ENCODE measurements at regions not wholly inside any gene's neighbourhood (a gene's known extent, or its start where the extent isn't known, plus 50 kb on each side); places are given as distances from the start of the nearest gene placed in this dataset.
"Not testable (repeated sequence)": the region's sequence is repeated elsewhere in the genome, so short reads cannot be mapped to it uniquely, and the experiment has no call there.

GRCh38 chr13:65719831-65720230, 1510.3 kb downstream of the PCDH9 start:
- no peaks in the 10 kb centered on the region for H3K9me3 ChIP-seq
- H3K27me3 ChIP-seq = no peaks in the 10 kb centered on the region
- H3K4me1 ChIP-seq = no peaks in the 10 kb centered on the region
- no peak for DNase-seq (ENCODE audit: low spot score)
- H3K36me3 ChIP-seq = no peaks in the 10 kb centered on the region
- H3K27ac ChIP-seq = no peak overlapping the region
- TF ChIP-seq, protein P1, sequence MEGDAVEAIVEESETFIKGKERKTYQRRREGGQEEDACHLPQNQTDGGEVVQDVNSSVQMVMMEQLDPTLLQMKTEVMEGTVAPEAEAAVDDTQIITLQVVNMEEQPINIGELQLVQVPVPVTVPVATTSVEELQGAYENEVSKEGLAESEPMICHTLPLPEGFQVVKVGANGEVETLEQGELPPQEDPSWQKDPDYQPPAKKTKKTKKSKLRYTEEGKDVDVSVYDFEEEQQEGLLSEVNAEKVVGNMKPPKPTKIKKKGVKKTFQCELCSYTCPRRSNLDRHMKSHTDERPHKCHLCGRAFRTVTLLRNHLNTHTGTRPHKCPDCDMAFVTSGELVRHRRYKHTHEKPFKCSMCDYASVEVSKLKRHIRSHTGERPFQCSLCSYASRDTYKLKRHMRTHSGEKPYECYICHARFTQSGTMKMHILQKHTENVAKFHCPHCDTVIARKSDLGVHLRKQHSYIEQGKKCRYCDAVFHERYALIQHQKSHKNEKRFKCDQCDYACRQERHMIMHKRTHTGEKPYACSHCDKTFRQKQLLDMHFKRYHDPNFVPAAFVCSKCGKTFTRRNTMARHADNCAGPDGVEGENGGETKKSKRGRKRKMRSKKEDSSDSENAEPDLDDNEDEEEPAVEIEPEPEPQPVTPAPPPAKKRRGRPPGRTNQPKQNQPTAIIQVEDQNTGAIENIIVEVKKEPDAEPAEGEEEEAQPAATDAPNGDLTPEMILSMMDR (IDR thresholded peaks at IDR 0.05) = no peak
- H3K4me3 ChIP-seq = no peak overlapping the region

DNA sequence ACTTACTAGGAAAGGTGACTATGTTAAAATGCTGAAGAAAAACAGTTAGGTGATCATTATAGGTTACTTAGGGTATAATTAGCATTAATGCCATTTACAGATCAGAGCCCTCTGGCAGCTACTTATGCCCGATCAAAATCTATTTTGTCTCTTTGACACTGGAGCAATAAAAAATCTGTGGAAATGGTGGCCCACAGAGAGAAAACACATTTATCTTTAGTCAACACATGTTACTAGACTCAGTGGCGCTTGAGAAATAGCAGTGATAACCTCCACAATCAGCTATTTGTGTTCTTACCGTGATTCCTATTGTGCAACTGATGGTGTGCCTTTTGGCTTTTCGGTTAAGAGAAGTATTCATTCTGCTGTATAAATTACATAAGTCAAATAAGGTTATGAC, 1519.6 kb downstream of the PCDH9 start:
- Histone ChIP-seq H3K27me3 (no peaks in the 10 kb centered on the region), H3K4me1 (no peaks in the 10 kb centered on the region), H3K36me3 (no peaks in the 10 kb centered on the region), H3K27ac (no peak overlapping the region), H3K9me3 (no peaks in the 10 kb centered on the region), H3K4me3 (no peak overlapping the region)
- no peak for DNase-seq (ENCODE audit: low spot score)
- TF ChIP-seq, protein P1 (IDR thresholded peaks at IDR 0.05) = no peak

DNA sequence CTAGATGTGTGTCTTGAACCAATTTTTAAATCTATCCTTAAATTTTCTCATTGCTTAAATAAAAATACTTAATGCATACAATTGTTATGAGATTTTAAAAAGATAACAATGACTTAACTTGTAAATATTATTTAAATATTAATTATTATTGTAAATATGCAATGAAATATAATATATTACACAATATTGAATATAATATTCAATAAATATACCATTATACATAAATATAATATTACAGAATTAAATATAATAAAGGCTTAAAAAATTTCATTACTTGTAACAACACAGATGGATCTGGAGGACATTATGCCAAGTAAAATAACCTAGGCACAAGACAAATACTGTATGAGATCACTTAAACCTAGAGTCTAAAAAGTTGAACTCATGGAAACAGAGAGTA, 1532.3 kb downstream of the PCDH9 start:
- no peaks in the 10 kb centered on the region for H3K36me3 ChIP-seq
- H3K4me3 ChIP-seq = no peak overlapping the region
- no peaks in the 10 kb centered on the region for H3K9me3 ChIP-seq
- H3K27ac ChIP-seq = no peak overlapping the region
- H3K4me1 ChIP-seq = no peaks in the 10 kb centered on the region
- no peak for DNase-seq (ENCODE audit: low spot score)
- H3K27me3 ChIP-seq = no peaks in the 10 kb centered on the region
- TF ChIP-seq, protein P1 (IDR thresholded peaks at IDR 0.05) = no peak

GRCh38 chr13:65679240-65679639, 1550.9 kb downstream of the PCDH9 start:
- TF ChIP-seq, protein P1 (IDR thresholded peaks at IDR 0.05) = no peak
- Histone ChIP-seq H3K4me1 (no peaks in the 10 kb centered on the region), H3K27ac (no peak overlapping the region), H3K27me3 (no peaks in the 10 kb centered on the region), H3K36me3 (no peaks in the 10 kb centered on the region), H3K4me3 (no peak overlapping the region), H3K9me3 (no peaks in the 10 kb centered on the region)
- no peak for DNase-seq (ENCODE audit: low spot score)

- no peaks in the 10 kb centered on the region for H3K9me3 ChIP-seq
These were observed 1552.2 kb downstream of the PCDH9 start for GRCh38 chr13:65677906-65678305.

DNA sequence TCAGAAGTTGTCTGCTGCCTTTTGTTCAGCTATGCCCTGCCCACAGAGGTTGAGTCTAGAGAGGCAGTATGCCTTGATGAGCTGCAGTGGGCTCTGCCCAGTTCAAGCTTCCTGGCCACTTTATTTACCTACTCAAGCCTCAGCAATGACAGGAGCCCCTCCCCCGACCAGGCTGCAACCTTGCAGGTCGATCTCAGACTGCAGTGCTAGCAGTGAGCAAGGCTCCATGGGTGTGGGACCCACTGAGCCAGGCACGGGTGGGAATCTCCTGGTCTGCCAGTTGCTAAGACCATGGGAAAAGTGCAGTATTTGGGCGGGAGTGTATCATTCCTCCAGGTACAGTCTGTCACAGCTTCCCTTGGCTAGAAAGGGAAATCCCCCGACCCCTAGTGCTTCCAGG, 1554.8 kb downstream of the PCDH9 start:
- not testable (repeated sequence) for H3K27ac ChIP-seq; H3K9me3 ChIP-seq; H3K4me1 ChIP-seq; H3K27me3 ChIP-seq; H3K36me3 ChIP-seq; DNase-seq (ENCODE audit: low spot score); H3K4me3 ChIP-seq

More at GRCh38 chr13:65677906-65678305, 1552.2 kb downstream of the PCDH9 start:
- Histone ChIP-seq H3K4me3 (no peak overlapping the region), H3K27me3 (no peaks in the 10 kb centered on the region), H3K4me1 (no peaks in the 10 kb centered on the region), H3K36me3 (no peaks in the 10 kb centered on the region), H3K27ac (no peak overlapping the region)
- DNase-seq (ENCODE audit: low spot score) = no peak
- TF ChIP-seq, protein P1 (IDR thresholded peaks at IDR 0.05) = no peak
